WTC11 (cell line): ENCODE measurements at regions not wholly inside any gene's neighbourhood (a gene's known extent, or its start where the extent isn't known, plus 50 kb on each side); places are given as distances from the start of the nearest gene placed in this dataset.
"Not testable (repeated sequence)": the region's sequence is repeated elsewhere in the genome, so short reads cannot be mapped to it uniquely, and the experiment has no call there.

Source experiments
- ATAC-seq: fragments of 200-7000 bp; cut with Tn5 transposase; 2 replicates; pipeline ENCODE4 v1.10.0; 2021; ENCODE audit warnings: mild to moderate bottlenecking, moderate library complexity
- CTCF ChIA-PET: fragments of 300-600 bp; sonication (Branson Sonifier 250); formaldehyde crosslinking; loops from one replicate; lab custom pipeline; 2021; ENCODE audit warnings: antibody characterized with exemption; lab: Charles Lee
- POLR2A ChIA-PET: fragments of 350-600 bp; sonication (Branson Sonifier 250); formaldehyde crosslinking; loops from one replicate; lab custom pipeline; 2021; ENCODE audit warnings: antibody characterized with exemption; lab: Charles Lee
- DNase-seq: peaks from one replicate; pipeline ENCODE4 v3.0.0; 2021; ENCODE audit warnings: low spot score
- H3K27ac Mint-ChIP-seq: 2 replicates; pipeline ENCODE4 v1.8.0; 2021; ENCODE audit warnings: mixed read lengths
- H3K27me3 Mint-ChIP-seq: 2 replicates; pipeline ENCODE4 v1.8.0; 2021; ENCODE audit warnings: low read depth, mild to moderate bottlenecking, moderate library complexity, mixed read lengths
- H3K36me3 Mint-ChIP-seq: 2 replicates; pipeline ENCODE4 v1.8.0; 2021; ENCODE audit warnings: mixed read lengths
- H3K4me1 Mint-ChIP-seq: 2 replicates; pipeline ENCODE4 v1.8.0; 2022; ENCODE audit warnings: mixed read lengths
- H3K4me3 Mint-ChIP-seq: 2 replicates; pipeline ENCODE4 v1.8.0; 2021; ENCODE audit warnings: mild to moderate bottlenecking, moderate library complexity, mixed read lengths
- H3K9me3 Mint-ChIP-seq: 2 replicates; pipeline ENCODE4 v1.8.0; 2021; ENCODE audit warnings: mixed read lengths

DNA sequence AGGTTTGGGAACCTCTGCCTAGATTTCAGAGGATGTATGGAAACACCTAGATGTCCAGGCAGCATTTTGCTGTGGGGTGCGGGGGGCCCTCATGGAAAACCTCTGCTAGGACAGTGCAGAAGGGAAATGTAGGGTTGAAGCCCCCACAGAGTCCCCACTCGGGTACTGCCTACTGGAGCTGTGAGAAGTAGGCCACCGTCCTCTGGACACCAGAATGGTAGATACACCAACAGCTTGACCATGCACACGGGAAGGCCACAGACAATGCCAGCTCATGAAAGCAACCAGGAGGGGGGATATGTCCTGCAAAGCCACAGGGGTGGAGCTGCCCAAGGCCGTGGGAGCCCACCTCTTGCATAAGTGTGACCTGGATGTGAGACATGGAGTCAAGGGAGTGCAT, 1336.5 kb downstream of the SPATA31A7 start:
- H3K4me3 Mint-ChIP-seq, ATAC-seq, CTCF ChIA-PET, POLR2A ChIA-PET, H3K9me3 Mint-ChIP-seq, H3K36me3 Mint-ChIP-seq, H3K4me1 Mint-ChIP-seq, H3K27me3 Mint-ChIP-seq, H3K27ac Mint-ChIP-seq, DNase-seq: not testable (repeated sequence)

DNA sequence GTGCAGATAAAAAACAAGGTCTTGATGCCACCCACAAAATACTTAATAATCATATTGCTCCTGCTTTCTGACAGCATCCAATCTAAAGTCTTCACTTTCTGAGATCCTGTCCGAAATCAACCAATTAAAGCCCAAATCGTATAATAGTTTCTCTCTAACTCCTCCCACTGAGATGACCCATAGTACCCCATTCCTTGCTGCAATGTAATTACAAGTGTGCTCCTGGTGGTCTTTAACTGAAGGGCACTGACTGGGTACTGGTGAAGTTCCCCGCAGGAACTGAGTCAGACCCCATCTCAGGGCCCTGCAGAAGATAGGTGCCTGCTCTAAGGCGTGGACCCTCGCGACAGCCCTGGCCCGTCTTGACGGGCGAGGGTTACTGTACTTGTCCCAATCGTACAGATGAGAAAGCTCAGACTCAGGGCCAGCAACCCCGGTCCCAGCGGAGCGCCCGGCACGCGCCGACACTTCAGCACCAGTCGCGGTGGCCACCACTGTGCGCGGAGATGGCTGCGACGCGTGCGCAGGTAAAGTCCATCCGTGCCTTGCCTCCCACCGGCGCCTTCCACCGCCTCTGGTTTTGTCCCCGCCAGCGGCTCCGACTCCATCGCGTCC, 1342.4 kb downstream of the SPATA31A7 start:
- H3K36me3 Mint-ChIP-seq, ATAC-seq, H3K27ac Mint-ChIP-seq, CTCF ChIA-PET, DNase-seq, H3K27me3 Mint-ChIP-seq, POLR2A ChIA-PET, H3K9me3 Mint-ChIP-seq, H3K4me1 Mint-ChIP-seq: not testable (repeated sequence)
- peak overlapping the region; percentile 78 for H3K4me3 Mint-ChIP-seq

DNA sequence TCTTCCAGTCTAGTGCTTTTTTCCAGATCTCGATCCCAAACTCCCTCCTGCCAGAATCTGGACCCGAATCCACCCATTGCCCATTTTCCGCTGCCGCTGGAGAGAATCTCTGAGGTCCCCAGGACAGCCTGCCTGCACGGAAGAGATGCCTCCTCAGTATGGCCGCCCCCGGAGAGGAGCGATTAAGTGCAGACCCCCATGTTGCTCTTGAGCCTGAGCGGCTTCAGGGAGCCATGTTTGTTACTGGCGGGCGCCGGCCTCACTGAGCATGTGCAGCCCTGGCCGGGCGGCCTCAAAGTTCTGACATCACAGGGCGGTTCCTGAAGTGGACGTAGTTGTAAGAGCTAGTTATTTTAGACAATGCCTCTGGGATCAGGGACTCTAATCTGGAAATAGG, 1342.9 kb downstream of the SPATA31A7 start:
- Mint-ChIP-seq H3K27ac (peak overlapping the region; percentile 94), H3K4me3 (peak overlapping the region; percentile 78)
- H3K9me3 Mint-ChIP-seq, H3K4me1 Mint-ChIP-seq, ATAC-seq, CTCF ChIA-PET, H3K27me3 Mint-ChIP-seq, POLR2A ChIA-PET, H3K36me3 Mint-ChIP-seq: not testable (repeated sequence)
- DNase-seq: peak; percentile 10

DNA sequence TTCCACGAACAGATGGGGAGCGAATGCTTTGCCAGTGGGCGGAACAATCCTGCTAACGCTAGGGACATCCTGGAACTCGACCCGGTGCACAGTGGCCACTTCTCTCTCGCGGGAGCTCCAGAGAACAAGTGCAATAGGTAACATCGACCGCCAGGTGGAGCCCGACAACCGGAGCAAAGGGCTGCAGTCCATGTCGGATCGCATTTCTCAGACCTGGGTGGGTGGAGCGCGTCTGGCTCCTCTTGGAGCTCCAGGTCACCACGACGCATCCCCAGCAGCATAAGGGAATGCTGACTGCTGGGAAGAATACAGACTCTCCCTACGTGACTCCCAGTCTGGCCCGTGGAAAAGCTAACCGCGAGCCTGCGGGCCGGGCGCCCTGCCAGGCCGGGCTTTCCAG, 1360.7 kb downstream of the SPATA31A7 start:
- H3K9me3 Mint-ChIP-seq, H3K4me1 Mint-ChIP-seq, H3K27me3 Mint-ChIP-seq, H3K4me3 Mint-ChIP-seq, H3K27ac Mint-ChIP-seq, POLR2A ChIA-PET, CTCF ChIA-PET, H3K36me3 Mint-ChIP-seq: not testable (repeated sequence)
- ATAC-seq: peak; percentile 84
- peak; percentile 7 for DNase-seq

DNA sequence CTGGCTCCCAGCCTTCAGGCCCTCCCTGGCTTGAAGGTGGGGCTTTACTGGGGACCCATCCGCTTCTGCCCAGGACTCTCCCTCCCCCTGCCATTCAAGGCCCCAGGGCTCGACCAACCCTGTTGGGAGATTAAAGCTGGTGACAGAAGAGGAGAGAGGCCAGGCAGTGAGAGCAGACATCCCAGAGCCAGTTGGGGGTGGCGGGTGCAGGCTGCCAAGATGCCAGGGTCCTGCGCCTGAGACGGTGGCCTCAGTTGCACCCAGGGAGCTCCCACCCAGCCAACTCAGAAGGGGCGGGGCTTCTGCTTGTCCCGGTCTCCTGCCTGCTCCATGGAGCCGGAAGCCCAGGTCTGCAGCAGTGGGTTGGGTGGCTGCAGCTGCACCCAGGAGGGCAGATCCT, 1370.8 kb downstream of the SPATA31A7 start:
- H3K9me3 Mint-ChIP-seq, H3K27me3 Mint-ChIP-seq, H3K36me3 Mint-ChIP-seq, H3K4me3 Mint-ChIP-seq, H3K27ac Mint-ChIP-seq, H3K4me1 Mint-ChIP-seq, ATAC-seq, POLR2A ChIA-PET, CTCF ChIA-PET, DNase-seq: not testable (repeated sequence)

DNA sequence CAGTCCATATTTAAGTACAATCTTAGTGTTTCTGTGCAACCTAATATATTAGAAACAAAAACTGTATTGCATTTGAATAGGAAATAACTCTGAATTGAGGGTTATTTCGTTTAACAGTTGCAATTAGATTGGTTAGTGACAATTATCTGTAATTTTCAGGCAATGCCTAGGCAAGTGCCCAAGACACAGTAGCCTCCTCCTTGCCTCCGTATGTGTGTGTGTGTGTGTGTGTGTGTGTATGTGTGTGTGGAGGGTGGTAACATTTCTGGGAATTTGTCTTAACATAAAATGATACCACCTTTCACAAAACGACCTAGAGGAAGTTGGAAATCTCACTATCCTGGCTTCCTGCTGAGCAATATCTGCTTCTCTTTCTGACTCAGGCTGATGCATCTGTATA, 1375.3 kb downstream of the SPATA31A7 start:
- H3K4me3 Mint-ChIP-seq, H3K9me3 Mint-ChIP-seq, H3K4me1 Mint-ChIP-seq, H3K27me3 Mint-ChIP-seq, DNase-seq, ATAC-seq, H3K27ac Mint-ChIP-seq, CTCF ChIA-PET, H3K36me3 Mint-ChIP-seq, POLR2A ChIA-PET: not testable (repeated sequence)

DNA sequence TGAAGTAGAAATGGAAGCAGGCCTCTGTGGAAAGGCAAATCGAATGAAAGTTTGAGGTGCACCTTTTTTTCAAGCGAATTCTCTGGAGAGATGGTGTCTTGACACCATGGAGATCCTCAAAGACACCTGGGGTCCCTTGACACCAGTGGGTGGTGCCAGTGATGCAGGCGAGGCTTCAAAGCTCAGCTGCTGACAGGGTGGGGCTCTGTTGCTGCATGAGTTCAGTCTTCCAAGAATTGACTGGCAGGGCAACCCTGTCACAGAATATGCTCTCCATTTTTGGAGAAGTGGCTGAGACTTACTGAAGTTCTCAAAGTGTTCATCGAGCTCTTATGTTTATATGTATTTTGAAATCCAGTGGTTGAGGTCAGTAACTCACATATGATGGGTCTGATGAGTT, 1376.6 kb downstream of the SPATA31A7 start:
- H3K4me1 Mint-ChIP-seq, DNase-seq, H3K27me3 Mint-ChIP-seq, ATAC-seq, POLR2A ChIA-PET, H3K4me3 Mint-ChIP-seq, H3K9me3 Mint-ChIP-seq, CTCF ChIA-PET, H3K27ac Mint-ChIP-seq, H3K36me3 Mint-ChIP-seq: not testable (repeated sequence)

DNA sequence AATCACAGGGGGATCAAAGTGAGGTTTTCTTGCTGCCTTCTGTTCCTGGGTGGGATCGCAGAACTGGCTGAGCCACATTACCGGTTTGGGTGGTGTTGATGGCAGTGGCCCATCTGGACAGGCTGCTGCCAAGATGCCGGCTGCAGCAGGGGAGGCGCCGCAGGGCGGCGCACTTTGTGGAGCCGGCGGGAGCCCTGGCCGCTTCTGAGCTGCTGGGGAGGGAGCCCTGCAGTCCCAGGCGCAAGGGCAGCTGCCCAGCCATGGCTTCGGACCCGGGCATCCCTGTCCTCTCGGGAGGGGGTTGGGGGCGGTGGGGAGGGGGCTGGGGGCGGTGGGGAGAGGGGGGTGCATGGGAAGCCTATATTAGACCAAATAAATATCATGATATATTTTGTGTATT, 1407.3 kb downstream of the SPATA31A7 start:
- H3K27ac Mint-ChIP-seq, H3K4me3 Mint-ChIP-seq, DNase-seq, POLR2A ChIA-PET, CTCF ChIA-PET, H3K36me3 Mint-ChIP-seq, H3K27me3 Mint-ChIP-seq, H3K9me3 Mint-ChIP-seq, H3K4me1 Mint-ChIP-seq: not testable (repeated sequence)
- ATAC-seq: peak; percentile 66
